Left cardiac atrium (tissue), 4 donors: ENCODE measurements at regions not wholly inside any gene's neighbourhood (a gene's known extent, or its start where the extent isn't known, plus 50 kb on each side); places are given as distances from the start of the nearest gene placed in this dataset.
"Not testable (repeated sequence)": the region's sequence is repeated elsewhere in the genome, so short reads cannot be mapped to it uniquely, and the experiment has no call there.

Experiments used
- ATAC-seq, 2 donors: fragments of 200-7000 bp; cut with Tn5 transposase; one replicate each; pipeline ENCODE4 v1.9.1; 2020; ENCODE audit warnings: mild to moderate bottlenecking in 2 of 2, moderate library complexity in 2 of 2
- DNase-seq: peaks from one replicate; pipeline ENCODE4 v3.0.0-alpha.2; 2020
- intact Hi-C, 2 donors: fragments of 100-400 bp; cut with DNase I; formaldehyde crosslinking; loops; one replicate each; pipeline versions ENCODE4 v1.14.1 to v1.15.1; 2022 to 2023
- donor health status: DM: no; HTN: yes; CAD: no.
- donor health status: DM: no; HTN: yes; CAD: no; lungs with severe emphysema.
- donor health status: DM: yes; HTN: yes; CAD: no.
- donor health status: Dilated cardiomyopathy.

- intact Hi-C loops, result no loop called here
- ATAC-seq (no peak), DNase-seq (no peak)
Measured at GRCh38 chr7:1298931-1299885, 66.5 kb downstream of the UNCX start.

DNA sequence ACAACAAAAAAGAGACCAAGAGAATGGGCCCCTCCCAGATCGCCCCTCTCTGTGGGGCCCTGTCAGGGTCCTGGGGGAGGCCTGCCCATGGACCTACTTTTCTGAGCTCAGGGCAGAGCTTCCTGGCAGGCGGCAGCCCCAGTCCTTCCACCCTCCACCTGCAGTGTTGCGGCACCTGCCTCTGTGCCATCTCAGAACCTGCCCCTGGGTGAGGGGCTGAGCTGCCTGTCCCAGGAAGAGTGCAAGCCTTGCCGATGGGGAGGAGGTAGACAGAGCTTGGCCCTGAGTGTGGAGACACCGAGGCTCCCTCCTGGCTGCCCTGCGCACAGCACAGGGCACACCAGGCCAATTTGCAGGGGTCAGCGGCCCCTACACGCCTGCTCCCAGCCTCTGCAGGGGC is 67.5 kb downstream of the UNCX start:
- DNase-seq, result no peak
- no peak for ATAC-seq
- intact Hi-C loops, result no loop called here

DNA sequence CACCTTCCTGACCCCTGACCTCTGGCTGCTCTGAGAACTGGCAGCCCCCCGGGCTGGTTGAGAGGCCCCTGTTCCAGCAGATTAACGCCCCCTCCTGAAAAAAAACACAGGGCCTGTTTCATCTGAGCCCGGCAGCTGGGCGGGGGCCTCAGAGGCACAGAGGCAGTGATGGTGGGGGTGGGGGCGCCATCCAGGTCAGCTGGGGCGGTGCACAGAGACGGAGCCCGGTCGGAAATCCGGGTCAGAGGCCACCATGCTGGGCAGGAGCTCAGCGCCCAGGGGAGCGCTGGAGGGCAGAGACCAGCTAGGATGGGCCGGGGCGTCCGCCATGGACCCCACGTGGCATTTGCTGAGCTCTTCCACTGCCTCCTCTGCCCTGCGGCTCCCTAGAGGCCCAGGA is 68.0 kb downstream of the UNCX start:
- intact Hi-C loops, result no loop called here
- ATAC-seq, result no peak
- DNase-seq, result no peak

DNA sequence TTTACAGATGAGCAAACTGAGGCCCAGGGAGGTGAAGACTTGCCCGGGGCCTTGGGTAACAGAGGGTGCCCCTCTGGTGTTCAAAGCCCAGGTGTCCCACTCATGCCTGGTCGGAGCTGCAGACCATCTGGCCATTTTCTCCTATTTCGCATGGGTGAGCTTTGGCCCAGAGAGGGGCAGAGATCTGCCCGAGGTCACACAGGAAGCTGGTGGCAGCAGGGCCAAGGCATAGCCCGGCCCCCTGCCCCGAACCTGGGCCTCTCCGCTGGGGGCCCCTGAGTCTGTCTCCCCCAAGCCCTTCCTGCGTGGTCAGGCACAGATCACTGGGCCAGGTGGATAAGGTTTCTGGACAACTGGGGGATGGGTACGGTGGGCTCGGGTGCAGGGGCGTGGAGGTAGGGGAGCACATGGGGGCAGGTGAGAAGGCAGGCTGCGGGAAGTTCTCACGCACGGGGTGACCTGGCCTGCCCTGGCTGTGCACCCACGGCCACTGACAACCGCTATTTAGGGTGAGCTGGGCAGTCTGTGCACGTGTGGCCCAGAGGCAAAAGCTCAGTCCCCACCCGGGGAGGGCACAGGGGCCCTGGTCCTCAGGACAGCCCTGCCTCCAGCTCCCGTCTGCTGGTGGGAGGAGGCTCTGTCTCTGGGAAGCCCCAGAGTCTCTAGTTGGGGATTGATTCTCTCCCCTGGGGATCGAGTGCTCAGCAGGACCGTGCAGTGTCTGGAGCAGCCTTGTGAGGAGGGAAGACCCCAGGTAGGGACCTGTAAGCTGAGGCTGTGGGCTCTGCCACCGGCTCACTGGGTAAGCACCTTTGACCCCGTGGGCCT is 68.6 kb downstream of the UNCX start:
- ATAC-seq (no peak), DNase-seq (no peak)
- intact Hi-C loops, result no loop called here

GRCh38 chr7:1301882-1302251 is 69.2 kb downstream of the UNCX start:
- no peak for DNase-seq
- intact Hi-C loops, result no loop called here

GRCh38 chr7:1302936-1303335 is 70.3 kb downstream of the UNCX start:
- ATAC-seq, result no peak

More at GRCh38 chr7:1301882-1302251, 69.2 kb downstream of the UNCX start:
- ATAC-seq, result no peak

DNA sequence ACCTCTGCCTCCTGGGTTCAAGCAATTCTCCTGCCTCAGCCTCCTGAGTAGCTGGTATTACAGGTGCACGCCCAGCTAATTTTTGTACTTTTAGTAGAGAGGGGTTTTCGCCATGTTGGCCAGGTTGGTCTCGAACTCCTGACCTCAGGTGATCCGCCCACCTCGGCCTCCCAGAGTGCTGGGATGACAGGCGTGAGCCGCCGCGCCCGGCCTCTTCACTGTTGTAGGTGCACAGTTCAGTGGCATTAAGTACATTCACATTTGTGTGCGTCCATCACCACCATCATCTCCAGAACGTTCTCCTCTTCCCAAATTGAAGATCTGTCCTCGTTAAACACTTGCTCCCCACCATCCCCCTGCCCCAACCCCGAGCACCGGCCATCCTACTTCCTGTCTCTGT is 71.3 kb downstream of the UNCX start:
- ATAC-seq, DNase-seq, intact Hi-C loops: not testable (repeated sequence)

More at GRCh38 chr7:1302936-1303335, 70.3 kb downstream of the UNCX start:
- intact Hi-C loops, result no loop called here
- DNase-seq, result no peak

- DNase-seq (no peak), ATAC-seq (no peak)
- intact Hi-C loops, result no loop called here
Measured at GRCh38 chr7:1305873-1306272, 73.2 kb downstream of the UNCX start.

- ATAC-seq (no peak), DNase-seq (no peak)
- intact Hi-C loops, result no loop called here
Measured at GRCh38 chr7:1307828-1308227, 75.2 kb downstream of the UNCX start.

DNA sequence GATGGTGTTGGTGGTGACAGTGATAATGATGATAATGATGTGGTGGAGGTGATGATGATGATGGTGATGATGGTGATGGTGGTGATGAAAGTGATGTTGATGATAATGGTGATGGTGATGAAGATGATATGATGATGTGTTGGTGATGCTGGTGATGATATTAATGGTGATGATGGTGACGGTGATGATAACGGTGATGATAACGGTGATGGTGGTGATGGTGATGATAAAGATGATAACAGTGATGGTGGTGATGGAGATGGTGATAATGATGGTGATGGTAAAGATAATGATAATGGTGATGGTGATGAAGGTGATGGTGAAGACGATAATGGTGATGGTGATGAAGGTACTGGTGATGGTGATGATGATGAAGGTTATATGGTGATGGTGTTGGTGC is 76.6 kb downstream of the UNCX start:
- DNase-seq (no peak), ATAC-seq (no peak)
- intact Hi-C loops, result no loop called here

- DNase-seq (no peak), ATAC-seq (no peak)
- intact Hi-C loops, result no loop called here
Measured at GRCh38 chr7:1309996-1310395, 77.3 kb downstream of the UNCX start.

- intact Hi-C loops, result no loop called here
- DNase-seq (no peak), ATAC-seq (no peak)
Measured at GRCh38 chr7:1310936-1311335, 78.3 kb downstream of the UNCX start.

GRCh38 chr7:1311406-1312135 is 78.9 kb downstream of the UNCX start:
- no peak for DNase-seq
- intact Hi-C loops, result no loop called here
- no peak for ATAC-seq

DNA sequence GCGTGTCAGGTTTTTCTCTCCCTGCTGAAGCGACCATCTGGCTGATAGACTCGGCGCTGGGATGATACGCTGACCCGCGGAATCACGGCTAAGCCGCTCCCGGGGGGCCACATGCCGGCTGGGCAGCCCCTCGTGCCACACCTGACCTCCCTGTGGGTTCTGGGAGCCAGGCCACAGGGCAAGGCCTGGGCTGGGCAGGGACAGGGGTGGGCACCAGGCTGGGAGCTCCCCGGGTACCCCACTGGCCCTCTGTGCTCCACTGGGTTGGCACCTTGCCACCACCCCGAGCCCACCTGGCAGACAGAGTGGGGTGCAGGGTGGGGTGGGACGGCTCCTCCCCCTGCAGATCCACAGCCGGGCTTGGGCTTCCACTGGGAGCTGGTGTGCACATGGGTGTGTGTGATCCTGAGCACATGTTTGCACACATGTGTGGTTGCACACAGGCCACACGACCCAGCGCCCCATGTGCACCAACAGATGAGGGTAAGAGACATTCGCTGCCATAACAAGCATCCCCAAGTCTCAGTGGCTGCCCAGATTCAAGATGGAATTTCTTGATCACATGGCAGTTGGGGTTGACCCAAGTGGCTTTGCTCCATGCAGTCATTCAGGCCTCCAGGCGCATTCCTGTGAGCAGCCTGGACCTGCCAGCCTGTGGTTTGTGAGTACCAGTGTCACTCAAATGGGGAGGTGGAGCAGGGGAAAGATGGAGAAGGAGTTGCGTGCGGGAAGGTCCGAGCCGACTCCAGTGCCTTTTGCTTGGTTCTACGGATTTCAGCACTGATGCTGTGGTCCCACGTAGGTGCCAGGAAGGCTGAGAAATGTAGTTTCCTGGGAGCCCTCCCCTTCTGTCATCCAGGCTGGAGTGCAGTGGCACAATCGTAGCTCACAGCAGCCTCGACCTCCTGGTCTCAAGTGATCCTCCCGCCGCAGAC is 79.7 kb downstream of the UNCX start:
- intact Hi-C loops, result no loop called here
- DNase-seq (no peak), ATAC-seq (no peak)

- intact Hi-C loops, result no loop called here
- DNase-seq, result no peak
- no peak for ATAC-seq
Measured at GRCh38 chr7:1313613-1314012, 80.9 kb downstream of the UNCX start.

- ATAC-seq (no peak), DNase-seq (no peak)
- intact Hi-C loops, result no loop called here
Measured at GRCh38 chr7:1314021-1314907, 81.6 kb downstream of the UNCX start.

- intact Hi-C loops, result no loop called here
- ATAC-seq (no peak), DNase-seq (no peak)
Measured at GRCh38 chr7:1314908-1315450, 82.3 kb downstream of the UNCX start.
